ENCODE measurements at regions not wholly inside any gene's neighbourhood (a gene's known extent, or its start where the extent isn't known, plus 50 kb on each side); places are given as distances from the start of the nearest gene placed in this dataset.

DNA sequence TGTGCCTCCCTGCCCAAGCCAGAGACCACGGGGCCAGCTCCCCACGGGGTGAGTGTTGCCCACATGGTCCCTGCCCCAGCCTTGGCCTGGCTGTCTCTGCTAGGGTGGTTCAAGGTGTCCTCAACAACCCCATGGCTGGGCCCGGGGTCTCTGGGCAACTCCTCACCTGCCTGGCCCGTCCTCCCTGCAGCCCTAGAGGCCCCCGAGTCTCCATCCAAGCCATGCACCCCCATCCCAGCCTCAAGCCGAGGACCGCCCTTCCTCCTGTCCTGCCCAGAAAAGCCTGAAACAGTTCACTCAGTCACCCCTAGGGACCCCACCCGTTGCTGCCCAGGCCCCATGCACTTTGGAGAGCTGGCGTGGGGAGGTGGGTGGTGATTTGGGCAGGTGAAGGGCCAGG lies 120.9 kb downstream of the FAM53A start:
- no peak overlapping the region for H3K27ac ChIP-seq
- TF ChIP-seq, protein P1, sequence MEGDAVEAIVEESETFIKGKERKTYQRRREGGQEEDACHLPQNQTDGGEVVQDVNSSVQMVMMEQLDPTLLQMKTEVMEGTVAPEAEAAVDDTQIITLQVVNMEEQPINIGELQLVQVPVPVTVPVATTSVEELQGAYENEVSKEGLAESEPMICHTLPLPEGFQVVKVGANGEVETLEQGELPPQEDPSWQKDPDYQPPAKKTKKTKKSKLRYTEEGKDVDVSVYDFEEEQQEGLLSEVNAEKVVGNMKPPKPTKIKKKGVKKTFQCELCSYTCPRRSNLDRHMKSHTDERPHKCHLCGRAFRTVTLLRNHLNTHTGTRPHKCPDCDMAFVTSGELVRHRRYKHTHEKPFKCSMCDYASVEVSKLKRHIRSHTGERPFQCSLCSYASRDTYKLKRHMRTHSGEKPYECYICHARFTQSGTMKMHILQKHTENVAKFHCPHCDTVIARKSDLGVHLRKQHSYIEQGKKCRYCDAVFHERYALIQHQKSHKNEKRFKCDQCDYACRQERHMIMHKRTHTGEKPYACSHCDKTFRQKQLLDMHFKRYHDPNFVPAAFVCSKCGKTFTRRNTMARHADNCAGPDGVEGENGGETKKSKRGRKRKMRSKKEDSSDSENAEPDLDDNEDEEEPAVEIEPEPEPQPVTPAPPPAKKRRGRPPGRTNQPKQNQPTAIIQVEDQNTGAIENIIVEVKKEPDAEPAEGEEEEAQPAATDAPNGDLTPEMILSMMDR (IDR thresholded peaks at IDR 0.05; ENCODE audit: low read depth, low read length) = no peak
- no peaks in the 10 kb centered on the region for H3K9me3 ChIP-seq (ENCODE audit: low read depth)
- no peaks in the 10 kb centered on the region for H3K27me3 ChIP-seq
- no peak overlapping the region for H3K4me3 ChIP-seq
- no peaks in the 10 kb centered on the region for H3K36me3 ChIP-seq
- H3K4me1 ChIP-seq (ENCODE audit: low read depth) = no peaks in the 10 kb centered on the region
- DNase-seq (ENCODE audit: low read depth in 1 of 2, low spot score in 1 of 2) = no peak

DNA sequence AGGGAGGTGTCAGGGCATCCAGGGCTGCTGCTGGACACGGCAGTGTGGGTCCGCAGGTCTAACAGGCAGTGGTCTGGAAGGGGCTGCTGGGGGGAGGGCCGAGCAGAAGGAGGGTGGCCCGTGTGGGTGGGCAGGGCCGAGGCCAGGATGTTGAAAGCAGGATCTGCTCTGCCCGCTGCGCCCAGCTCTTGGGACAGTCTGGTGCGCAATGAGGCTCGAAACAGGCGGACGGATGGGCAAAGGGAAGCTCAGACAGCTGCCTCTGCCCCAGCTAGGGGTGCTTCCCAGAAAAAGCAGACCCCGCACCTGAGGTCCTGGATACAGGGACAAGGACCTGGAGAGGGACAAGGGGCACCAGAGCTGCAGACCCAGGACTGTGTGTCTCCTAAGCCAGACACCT lies 121.3 kb downstream of the FAM53A start:
- no peak overlapping the region for H3K27ac ChIP-seq
- no peak overlapping the region for H3K4me3 ChIP-seq
- TF ChIP-seq, protein P1 (IDR thresholded peaks at IDR 0.05; ENCODE audit: low read depth, low read length) = no peak
- H3K27me3 ChIP-seq = no peaks in the 10 kb centered on the region
- DNase-seq (ENCODE audit: low read depth in 1 of 2, low spot score in 1 of 2) = no peak
- no peaks in the 10 kb centered on the region for H3K9me3 ChIP-seq (ENCODE audit: low read depth)
- H3K36me3 ChIP-seq = no peaks in the 10 kb centered on the region
- no peaks in the 10 kb centered on the region for H3K4me1 ChIP-seq (ENCODE audit: low read depth)

DNA sequence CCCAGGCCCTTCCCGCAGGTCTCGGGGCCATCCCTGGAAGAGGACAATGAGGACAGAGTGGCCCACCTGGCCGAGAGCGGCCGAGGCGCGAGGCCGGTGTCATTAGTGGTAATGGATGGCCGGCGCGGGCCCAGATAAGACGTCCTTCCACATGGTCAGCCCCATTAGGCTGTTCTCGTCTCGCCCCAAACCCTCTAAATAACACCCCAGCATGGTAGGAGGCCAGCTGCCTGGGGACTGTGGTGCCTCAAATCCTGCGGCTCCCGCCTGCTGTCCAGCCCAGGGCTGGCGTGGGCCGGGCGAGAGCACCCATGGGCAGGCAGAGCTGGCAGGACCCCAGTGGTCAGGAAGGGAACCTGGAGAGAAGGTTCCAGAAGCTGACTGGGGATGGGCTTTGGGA lies 121.7 kb downstream of the FAM53A start:
- no peak overlapping the region for H3K4me3 ChIP-seq
- no peaks in the 10 kb centered on the region for H3K36me3 ChIP-seq
- no peak for DNase-seq (ENCODE audit: low read depth in 1 of 2, low spot score in 1 of 2)
- no peaks in the 10 kb centered on the region for H3K9me3 ChIP-seq (ENCODE audit: low read depth)
- no peaks in the 10 kb centered on the region for H3K4me1 ChIP-seq (ENCODE audit: low read depth)
- H3K27ac ChIP-seq = no peak overlapping the region
- no peaks in the 10 kb centered on the region for H3K27me3 ChIP-seq
- TF ChIP-seq, protein P1 (IDR thresholded peaks at IDR 0.05; ENCODE audit: low read depth, low read length) = no peak

DNA sequence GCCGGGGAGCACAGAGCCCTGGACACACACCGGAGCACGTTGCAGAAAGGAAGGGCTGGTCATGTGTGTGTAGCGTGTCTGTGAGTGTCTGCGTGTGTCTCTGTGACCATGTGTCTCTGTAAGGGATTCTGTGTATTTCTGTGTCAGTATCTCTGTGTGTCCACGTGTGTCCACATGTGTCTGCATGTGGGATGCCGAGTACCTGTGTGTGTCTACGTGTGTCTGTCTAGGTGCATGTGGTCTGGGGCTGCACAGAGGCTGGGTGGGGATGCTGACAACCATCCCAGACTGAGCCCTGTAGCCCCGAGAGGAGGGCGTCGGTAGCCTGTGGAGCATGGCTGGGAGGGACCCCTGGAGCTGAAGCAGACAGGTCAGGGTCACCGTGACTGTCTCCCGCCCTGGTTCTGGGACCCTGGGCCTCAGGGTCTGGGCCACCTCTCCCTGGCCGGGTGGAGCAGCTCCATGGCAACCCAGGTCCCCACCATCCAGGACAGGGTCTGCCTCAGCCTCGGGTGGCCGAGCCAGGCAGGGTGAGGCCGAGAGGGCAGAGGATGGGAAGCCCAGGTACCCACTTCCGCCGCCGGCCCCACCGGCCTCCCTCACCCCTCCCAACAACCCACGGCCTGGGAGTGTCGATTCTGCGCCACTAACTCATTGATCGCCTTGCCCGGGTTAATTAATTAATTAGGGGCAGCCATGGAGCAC lies 122.7 kb downstream of the FAM53A start:
- Histone ChIP-seq H3K4me1 (ENCODE audit: low read depth) (no peaks in the 10 kb centered on the region), H3K9me3 (ENCODE audit: low read depth) (no peaks in the 10 kb centered on the region), H3K4me3 (no peak overlapping the region), H3K36me3 (no peaks in the 10 kb centered on the region), H3K27ac (no peak overlapping the region), H3K27me3 (peaks cover 6% of the 10 kb centered on the region)
- DNase-seq (ENCODE audit: low read depth in 1 of 2, low spot score in 1 of 2) = no peak
- TF ChIP-seq, protein P1 (IDR thresholded peaks at IDR 0.05; ENCODE audit: low read depth, low read length) = no peak

DNA sequence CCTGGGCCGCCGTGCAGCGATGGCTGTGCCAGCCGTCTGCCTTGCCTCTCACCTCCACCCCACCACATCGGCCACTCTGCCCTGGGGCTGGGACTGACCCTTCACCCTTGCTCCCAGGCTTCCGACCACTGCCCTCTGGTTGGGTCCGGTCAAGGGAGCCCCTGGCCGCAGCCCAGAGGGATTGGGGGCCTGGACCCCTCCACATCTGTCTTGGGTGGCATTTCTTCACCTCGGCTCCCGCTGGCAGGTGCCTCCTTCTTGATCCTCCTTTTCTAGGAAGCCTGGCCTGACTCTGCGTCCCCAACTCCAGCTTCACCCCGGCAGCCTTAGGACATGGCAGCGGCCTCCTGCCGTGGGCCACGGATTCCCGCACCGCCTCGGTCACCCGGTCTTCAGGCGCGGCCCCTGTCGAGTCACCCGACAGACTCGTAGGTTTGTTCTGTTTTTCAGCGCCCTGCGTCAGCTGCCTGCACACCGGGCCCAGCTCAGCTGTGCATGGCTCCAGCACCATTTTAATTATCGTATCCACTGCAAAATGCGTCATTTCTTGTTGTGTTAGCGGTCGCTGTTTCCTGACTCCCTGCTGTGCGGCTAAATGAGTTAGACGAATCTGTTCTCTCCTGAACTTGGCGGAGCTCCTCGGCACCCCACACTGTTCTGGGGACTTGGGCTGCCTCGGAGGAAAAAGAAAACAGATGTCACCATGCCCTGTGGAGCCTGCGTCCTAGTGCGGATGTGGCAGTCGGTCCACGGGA lies 124.0 kb downstream of the FAM53A start:
- TF ChIP-seq, protein P1 (IDR thresholded peaks at IDR 0.05; ENCODE audit: low read depth, low read length) = no peak

More for the DNA sequence above, 124.0 kb downstream of the FAM53A start:
- H3K27ac ChIP-seq = no peak overlapping the region
- DNase-seq (ENCODE audit: low read depth in 1 of 2, low spot score in 1 of 2) = no peak
- no peak overlapping the region for H3K4me3 ChIP-seq
- H3K27me3 ChIP-seq = peaks cover 8% of the 10 kb centered on the region
- H3K36me3 ChIP-seq = no peaks in the 10 kb centered on the region
- H3K4me1 ChIP-seq (ENCODE audit: low read depth) = no peaks in the 10 kb centered on the region
- no peaks in the 10 kb centered on the region for H3K9me3 ChIP-seq (ENCODE audit: low read depth)

All from cardiac muscle cell (in vitro differentiated cells and primary cell).